ENCODE measurements at regions not wholly inside any gene's neighbourhood (a gene's known extent, or its start where the extent isn't known, plus 50 kb on each side); places are given as distances from the start of the nearest gene placed in this dataset.

DNA sequence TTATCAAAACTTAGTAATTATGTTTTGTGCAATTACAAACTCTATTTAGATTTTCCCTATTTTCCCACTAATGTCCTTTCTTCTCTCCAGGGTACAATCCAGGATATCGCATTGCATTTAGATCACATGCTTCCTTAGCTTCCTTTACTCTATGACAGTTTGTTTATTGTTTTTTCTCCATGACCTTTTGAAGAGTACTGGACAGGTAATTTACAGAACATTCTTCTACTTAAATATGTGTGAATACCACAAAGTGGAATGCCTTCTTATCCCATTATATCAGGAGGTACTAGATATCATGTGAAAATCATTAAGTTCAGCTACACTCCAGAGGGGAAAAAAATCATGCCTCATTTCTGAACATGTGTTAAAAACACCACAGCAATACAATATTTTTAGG lies 776.6 kb upstream of the CDH9 start:
- Histone ChIP-seq H3K27me3 (no peaks in the 10 kb centered on the region), H3K27ac (no peak overlapping the region), H3K9me3 (no peaks in the 10 kb centered on the region), H3K36me3 (no peaks in the 10 kb centered on the region), H3K4me1 (no peaks in the 10 kb centered on the region), H3K4me3 (no peak overlapping the region)
- TF ChIP-seq EP300 (IDR thresholded peaks at IDR 0.05) = no peak
- TF ChIP-seq, protein P1, sequence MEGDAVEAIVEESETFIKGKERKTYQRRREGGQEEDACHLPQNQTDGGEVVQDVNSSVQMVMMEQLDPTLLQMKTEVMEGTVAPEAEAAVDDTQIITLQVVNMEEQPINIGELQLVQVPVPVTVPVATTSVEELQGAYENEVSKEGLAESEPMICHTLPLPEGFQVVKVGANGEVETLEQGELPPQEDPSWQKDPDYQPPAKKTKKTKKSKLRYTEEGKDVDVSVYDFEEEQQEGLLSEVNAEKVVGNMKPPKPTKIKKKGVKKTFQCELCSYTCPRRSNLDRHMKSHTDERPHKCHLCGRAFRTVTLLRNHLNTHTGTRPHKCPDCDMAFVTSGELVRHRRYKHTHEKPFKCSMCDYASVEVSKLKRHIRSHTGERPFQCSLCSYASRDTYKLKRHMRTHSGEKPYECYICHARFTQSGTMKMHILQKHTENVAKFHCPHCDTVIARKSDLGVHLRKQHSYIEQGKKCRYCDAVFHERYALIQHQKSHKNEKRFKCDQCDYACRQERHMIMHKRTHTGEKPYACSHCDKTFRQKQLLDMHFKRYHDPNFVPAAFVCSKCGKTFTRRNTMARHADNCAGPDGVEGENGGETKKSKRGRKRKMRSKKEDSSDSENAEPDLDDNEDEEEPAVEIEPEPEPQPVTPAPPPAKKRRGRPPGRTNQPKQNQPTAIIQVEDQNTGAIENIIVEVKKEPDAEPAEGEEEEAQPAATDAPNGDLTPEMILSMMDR (IDR thresholded peaks at IDR 0.05) = no peak
- TF ChIP-seq POLR2AphosphoS5 (IDR thresholded peaks at IDR 0.05) = no peak
- TF ChIP-seq POLR2A (IDR thresholded peaks at IDR 0.05) = no peak
- 0% methylated on average over 1 of the region's 1 CpG for WGBS
- DNase-seq (ENCODE audit: low spot score in 2 of 2) = no peak

DNA sequence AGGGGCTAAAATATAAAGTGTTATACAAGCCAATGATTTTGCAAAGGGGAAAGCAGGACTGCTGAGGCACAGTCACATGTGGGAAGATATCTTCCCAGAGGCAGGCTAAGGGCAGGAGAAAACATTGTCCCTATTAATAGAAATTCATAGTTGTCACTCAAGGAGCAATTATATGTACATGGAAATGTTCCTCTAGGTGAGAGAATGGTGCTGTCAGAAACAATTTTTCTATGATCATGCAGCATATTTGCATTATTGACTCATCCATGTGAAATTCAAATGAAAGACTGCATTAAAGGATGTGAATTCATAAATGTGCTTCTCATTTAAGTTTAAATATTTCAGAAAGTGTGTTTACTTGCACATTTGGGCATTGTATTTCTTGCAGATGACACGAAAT lies 775.9 kb upstream of the CDH9 start:
- no peak for TF ChIP-seq POLR2A (IDR thresholded peaks at IDR 0.05)
- TF ChIP-seq EP300 (IDR thresholded peaks at IDR 0.05) = no peak
- TF ChIP-seq POLR2AphosphoS5 (IDR thresholded peaks at IDR 0.05) = no peak
- TF ChIP-seq, protein P1 (IDR thresholded peaks at IDR 0.05) = no peak
- WGBS = 70% methylated on average over 1 of the region's 1 CpG
- DNase-seq (ENCODE audit: low spot score in 2 of 2) = no peak
- H3K4me1 ChIP-seq = no peaks in the 10 kb centered on the region
- H3K27ac ChIP-seq = no peak overlapping the region
- no peaks in the 10 kb centered on the region for H3K9me3 ChIP-seq
- H3K4me3 ChIP-seq = no peak overlapping the region
- no peaks in the 10 kb centered on the region for H3K27me3 ChIP-seq
- no peaks in the 10 kb centered on the region for H3K36me3 ChIP-seq

DNA sequence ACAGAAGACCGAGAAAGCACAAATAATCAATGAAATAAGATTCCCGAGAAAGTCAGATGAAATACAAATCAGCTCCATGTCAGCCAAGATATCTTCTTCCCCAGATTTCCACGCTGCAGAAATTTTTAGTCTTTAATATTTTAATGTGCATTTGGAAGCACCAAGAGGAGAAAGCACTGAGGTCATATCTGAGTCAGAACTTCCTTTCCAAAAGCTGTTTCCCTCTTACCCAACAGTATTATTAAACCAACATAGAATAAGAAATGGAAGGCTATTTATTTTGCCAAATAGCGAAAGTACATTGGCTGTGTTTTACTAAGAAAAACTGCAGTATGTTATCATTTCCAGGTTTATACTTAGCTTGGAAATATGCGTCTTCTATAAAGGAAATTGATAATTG lies 772.1 kb upstream of the CDH9 start:
- H3K4me3 ChIP-seq = no peak overlapping the region
- H3K27me3 ChIP-seq = no peaks in the 10 kb centered on the region
- WGBS = 78% methylated on average over 5 of the region's 5 CpGs
- no peak for TF ChIP-seq EP300 (IDR thresholded peaks at IDR 0.05)
- TF ChIP-seq POLR2AphosphoS5 (IDR thresholded peaks at IDR 0.05) = no peak
- TF ChIP-seq, protein P1 (IDR thresholded peaks at IDR 0.05) = no peak
- TF ChIP-seq POLR2A (IDR thresholded peaks at IDR 0.05) = no peak
- DNase-seq (ENCODE audit: low spot score in 2 of 2) = no peak
- no peaks in the 10 kb centered on the region for H3K9me3 ChIP-seq
- no peak overlapping the region for H3K27ac ChIP-seq
- no peaks in the 10 kb centered on the region for H3K36me3 ChIP-seq
- H3K4me1 ChIP-seq = no peaks in the 10 kb centered on the region

DNA sequence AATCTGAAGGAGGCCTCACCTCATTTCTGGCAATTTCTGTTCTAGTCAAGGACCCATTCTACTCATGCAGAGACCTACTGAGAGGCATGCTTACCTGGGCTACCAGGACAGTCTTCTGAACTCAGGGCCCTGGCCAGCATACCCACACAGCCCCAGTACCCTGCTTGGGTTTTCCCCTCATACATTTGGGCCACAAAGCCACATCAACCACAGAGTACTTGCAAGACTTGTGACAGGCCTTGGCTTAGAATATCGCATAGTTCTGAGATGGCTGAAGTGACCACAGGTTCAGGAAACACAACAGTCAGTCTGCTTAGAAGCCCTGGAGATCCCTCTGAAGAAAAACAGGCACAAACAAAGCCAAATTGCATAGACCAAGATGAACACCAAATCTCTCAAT lies 758.8 kb upstream of the CDH9 start:
- 100% methylated on average over 1 of the region's 1 CpG for WGBS

DNA sequence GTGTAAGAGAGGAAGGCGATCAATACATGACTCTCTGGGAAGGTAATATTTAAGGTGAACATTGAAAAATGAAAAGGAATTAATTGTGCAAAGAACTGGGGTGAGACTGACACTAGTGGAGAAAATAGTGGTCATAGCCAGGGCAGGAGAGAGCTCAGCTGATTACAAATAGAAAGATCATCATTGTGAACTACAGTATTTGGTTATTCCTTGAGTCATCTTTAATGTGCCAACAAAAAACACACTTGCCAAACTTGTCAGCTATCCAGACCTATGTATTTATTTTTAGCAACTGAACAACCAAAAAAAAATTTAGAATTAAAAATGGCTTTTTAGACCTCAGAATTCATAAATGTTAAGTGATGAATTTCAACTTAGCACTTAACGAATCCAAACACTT lies 749.8 kb upstream of the CDH9 start:
- no peaks in the 10 kb centered on the region for H3K9me3 ChIP-seq
- no peaks in the 10 kb centered on the region for H3K27me3 ChIP-seq
- no peak for DNase-seq (ENCODE audit: low spot score in 2 of 2)
- H3K27ac ChIP-seq = no peak overlapping the region
- 94% methylated on average over 2 of the region's 2 CpGs for WGBS
- H3K36me3 ChIP-seq = no peaks in the 10 kb centered on the region
- TF ChIP-seq, protein P1 (IDR thresholded peaks at IDR 0.05) = no peak
- TF ChIP-seq POLR2AphosphoS5 (IDR thresholded peaks at IDR 0.05) = no peak
- TF ChIP-seq POLR2A (IDR thresholded peaks at IDR 0.05) = no peak
- TF ChIP-seq EP300 (IDR thresholded peaks at IDR 0.05) = no peak
- H3K4me1 ChIP-seq = no peaks in the 10 kb centered on the region
- H3K4me3 ChIP-seq = no peak overlapping the region

More for the DNA sequence above, 758.8 kb upstream of the CDH9 start:
- TF ChIP-seq POLR2A (IDR thresholded peaks at IDR 0.05) = no peak
- TF ChIP-seq POLR2AphosphoS5 (IDR thresholded peaks at IDR 0.05) = no peak
- TF ChIP-seq, protein P1 (IDR thresholded peaks at IDR 0.05) = no peak
- TF ChIP-seq EP300 (IDR thresholded peaks at IDR 0.05) = no peak
- Histone ChIP-seq H3K4me3 (no peak overlapping the region), H3K27ac (no peak overlapping the region), H3K27me3 (no peaks in the 10 kb centered on the region), H3K9me3 (no peaks in the 10 kb centered on the region), H3K4me1 (no peaks in the 10 kb centered on the region), H3K36me3 (no peaks in the 10 kb centered on the region)
- no peak for DNase-seq (ENCODE audit: low spot score in 2 of 2)
